GM12875 (cell line): ENCODE measurements at regions not wholly inside any gene's neighbourhood (a gene's known extent, or its start where the extent isn't known, plus 50 kb on each side); places are given as distances from the start of the nearest gene placed in this dataset.
A peak's percentile ranks its signal among the peaks of the same experiment; 100 is the strongest.
"Not testable (repeated sequence)": the region's sequence is repeated elsewhere in the genome, so short reads cannot be mapped to it uniquely, and the experiment has no call there.

Source experiments
- H3K4me3 ChIP-seq: one replicate; pipeline ENCODE4 v1.5.1; 2011; ENCODE audit warnings: low read depth, low read length, control low read depth
- CTCF ChIP-seq: IDR thresholded peaks from 2 replicates; pipeline ENCODE4 v1.5.1; 2011; ENCODE audit warnings: low read depth, mild to moderate bottlenecking, control low read depth, inconsistent platforms, low read length, moderate library complexity, borderline replicate concordance; ENCODE audit not compliant: insufficient read depth

GRCh38 chr22:22787786-22788459 is 99.7 kb upstream of the IGLL5 start:
- H3K4me3 ChIP-seq, result no peak overlapping the region
- TF ChIP-seq CTCF, result peak; percentile 89

DNA sequence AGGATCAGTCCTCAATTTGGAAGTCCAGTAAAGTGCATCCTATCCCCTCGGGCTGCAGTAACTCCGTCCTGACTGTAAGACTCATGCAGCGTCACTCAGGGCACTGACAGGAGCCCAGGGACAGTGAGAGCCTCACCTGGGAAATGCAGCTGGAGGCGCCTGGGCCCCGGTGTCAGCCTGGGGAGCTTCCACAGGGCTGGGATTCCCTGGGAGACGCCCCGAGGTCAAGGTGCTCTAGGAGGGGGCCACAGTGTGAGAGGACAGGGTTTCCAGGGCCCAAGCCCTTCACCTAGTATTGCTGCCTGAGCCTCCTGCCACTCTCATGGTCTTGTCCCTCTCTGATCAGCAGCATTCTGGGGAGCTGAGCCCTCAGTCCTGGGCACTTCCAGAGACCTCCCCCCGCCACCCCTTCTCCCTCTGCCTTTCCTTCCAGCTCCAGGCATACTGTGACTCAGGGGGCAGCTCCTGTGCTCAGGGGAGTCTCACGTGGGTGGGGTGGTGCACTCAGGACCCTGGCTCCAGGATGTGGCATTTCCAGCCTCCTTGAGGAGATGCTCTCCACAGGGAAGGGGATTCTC is 99.1 kb upstream of the IGLL5 start:
- H3K4me3 ChIP-seq, result no peak overlapping the region
- no peak for TF ChIP-seq CTCF

- no peak overlapping the region for H3K4me3 ChIP-seq
- no peak for TF ChIP-seq CTCF
These were observed 98.2 kb upstream of the IGLL5 start for GRCh38 chr22:22789233-22789921.

DNA sequence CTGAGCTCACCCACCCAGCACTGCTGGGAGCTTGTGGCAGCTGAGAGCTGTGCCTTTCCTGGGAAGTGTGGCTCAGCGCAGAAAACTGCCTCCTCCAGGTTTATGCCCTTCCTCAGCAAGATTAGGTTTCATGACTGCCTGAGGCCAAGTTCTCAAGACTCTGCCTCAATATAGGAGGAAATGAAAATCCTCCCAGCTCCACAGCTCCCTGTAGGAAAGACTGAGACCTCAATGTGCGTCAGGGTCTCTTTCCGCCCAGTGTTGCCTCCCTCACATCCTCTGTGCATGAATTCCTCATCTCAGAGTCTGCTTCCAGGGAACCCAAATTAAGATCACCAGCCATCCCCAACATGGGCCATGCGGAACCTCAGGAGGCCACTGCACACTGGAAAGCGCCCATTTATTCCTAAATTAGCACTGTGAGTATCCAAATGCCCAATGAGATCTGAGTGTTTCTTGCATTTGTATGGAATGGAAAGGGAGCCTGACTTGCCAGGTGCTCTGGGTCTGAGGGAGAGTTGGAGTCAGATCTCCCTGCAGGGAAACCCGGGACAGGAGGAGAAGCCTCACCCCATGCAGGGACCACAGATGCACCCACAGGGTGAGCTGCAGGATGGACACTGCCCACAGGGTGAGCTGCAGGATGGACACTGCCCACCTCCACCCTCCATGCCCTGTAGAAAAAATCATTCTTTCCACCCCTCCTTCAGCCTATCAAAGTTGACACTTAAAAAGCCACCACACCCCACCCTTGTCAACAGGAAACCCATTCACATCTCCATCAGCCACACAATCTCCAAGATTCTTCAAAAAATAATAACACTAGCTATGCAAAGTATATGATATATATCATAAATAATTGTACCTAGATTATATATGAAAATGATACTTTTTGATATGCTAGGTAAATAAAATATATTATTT is 97.4 kb upstream of the IGLL5 start:
- TF ChIP-seq CTCF, result no peak
- no peak overlapping the region for H3K4me3 ChIP-seq

DNA sequence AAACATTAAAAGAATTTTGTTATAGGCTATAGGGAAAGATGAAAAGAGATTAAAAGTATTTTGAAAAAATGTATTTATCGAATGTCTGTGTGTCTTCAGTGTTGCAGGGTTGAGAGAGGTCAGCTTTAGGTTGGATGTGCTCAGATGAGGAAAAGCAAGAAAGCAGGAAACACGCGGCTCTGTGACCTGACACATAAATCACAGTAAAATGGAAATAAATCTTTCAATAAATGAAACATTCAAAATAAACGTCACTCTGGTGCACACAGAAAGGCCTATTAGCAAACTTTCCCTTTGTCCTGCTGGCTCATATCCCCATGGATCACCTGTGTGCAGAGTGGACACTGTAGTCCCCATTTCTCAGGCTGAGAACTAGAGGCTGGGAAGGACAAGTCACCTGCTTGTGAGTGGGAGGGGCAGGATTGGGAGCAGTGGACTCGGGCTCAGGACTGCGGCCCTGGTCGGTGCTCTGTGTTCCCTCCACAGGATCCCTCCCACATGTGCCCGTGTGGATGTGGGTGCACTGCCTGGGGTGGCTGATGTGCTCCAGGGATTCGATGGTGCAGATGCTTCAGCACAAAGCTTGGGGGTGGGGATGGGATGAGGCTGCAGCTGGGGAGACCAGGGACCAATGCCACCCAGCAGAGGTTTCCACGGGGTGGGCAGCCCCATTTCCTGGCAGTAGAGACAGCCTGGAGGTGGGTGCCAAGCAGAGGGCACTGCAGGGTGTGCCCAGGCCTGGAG is 96.0 kb upstream of the IGLL5 start:
- no peak for TF ChIP-seq CTCF
- H3K4me3 ChIP-seq, result no peak overlapping the region

- H3K4me3 ChIP-seq, result not testable (repeated sequence)
These were observed 95.3 kb upstream of the IGLL5 start for GRCh38 chr22:22792205-22792786.

GRCh38 chr22:22795639-22796038 is 92.0 kb upstream of the IGLL5 start:
- H3K4me3 ChIP-seq, result not testable (repeated sequence)
